GM23248 (cell line): ENCODE measurements at regions not wholly inside any gene's neighbourhood (a gene's known extent, or its start where the extent isn't known, plus 50 kb on each side); places are given as distances from the start of the nearest gene placed in this dataset.

Source experiments
- EZH2 ChIP-seq: fragments of 200-600 bp; sonication (generic); IDR thresholded peaks from 2 replicates; pipeline ENCODE4 v1.6.1; 2018; ENCODE audit warnings: antibody characterized with exemption, mild to moderate bottlenecking; ENCODE audit not compliant: insufficient read depth, poor library complexity, severe bottlenecking
- EZH2phosphoT487 ChIP-seq: fragments of 200-600 bp; sonication (generic); IDR thresholded peaks from 2 replicates; pipeline ENCODE4 v1.6.1; 2018; ENCODE audit warnings: antibody characterized with exemption, moderate library complexity, mild to moderate bottlenecking, low read depth; ENCODE audit not compliant: insufficient read depth

DNA sequence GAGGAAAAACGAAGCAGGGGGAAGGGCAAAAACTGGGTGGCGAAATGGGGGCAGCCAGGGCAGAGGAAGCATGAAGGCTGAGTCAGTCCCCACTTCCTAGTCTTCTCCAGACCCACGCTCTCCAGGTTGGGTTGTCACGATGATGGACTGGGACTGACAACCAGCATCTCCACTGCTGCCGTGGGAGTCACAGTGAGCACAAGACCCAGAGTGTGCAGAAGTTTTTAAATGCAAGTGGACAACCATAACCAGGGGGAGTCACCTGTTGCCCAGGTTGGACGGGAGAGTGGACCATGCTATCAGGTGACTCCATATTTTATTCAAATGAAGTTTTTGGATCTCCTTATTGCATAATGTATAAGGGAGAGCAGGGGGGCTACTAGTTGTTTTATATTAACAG is 511.4 kb upstream of the ZFP42 start:
- TF ChIP-seq EZH2 (no peak), EZH2phosphoT487 (no peak)
